NT2/D1 (cell line): ENCODE measurements at regions not wholly inside any gene's neighbourhood (a gene's known extent, or its start where the extent isn't known, plus 50 kb on each side); places are given as distances from the start of the nearest gene placed in this dataset.
A peak's percentile ranks its signal among the peaks of the same experiment; 100 is the strongest.

Experiments used
- DNase-seq: peaks from one replicate; pipeline ENCODE4 v3.0.0-alpha.2; 2011; ENCODE audit warnings: low read depth, low spot score
- H3K27me3 ChIP-seq: 2 replicates; pipeline ENCODE4 v1.6.0; 2011; ENCODE audit warnings: mild to moderate bottlenecking; ENCODE audit not compliant: insufficient read length, insufficient read depth
- H3K36me3 ChIP-seq: 2 replicates; pipeline ENCODE4 v1.6.1; 2011; ENCODE audit warnings: mild to moderate bottlenecking, low read length, mixed read lengths; ENCODE audit not compliant: insufficient read depth, insufficient read length
- H3K4me1 ChIP-seq: 2 replicates; pipeline ENCODE4 v1.5.1; 2011; ENCODE audit not compliant: insufficient read depth, insufficient read length
- H3K4me3 ChIP-seq: 2 replicates; pipeline ENCODE4 v1.5.1; 2011; ENCODE audit warnings: low read depth; ENCODE audit not compliant: insufficient read length
- H3K9ac ChIP-seq: 2 replicates; pipeline ENCODE4 v1.6.0; 2011; ENCODE audit warnings: low read depth; ENCODE audit not compliant: insufficient read length
- H3K9me3 ChIP-seq: 2 replicates; pipeline ENCODE4 v1.5.1; 2011; ENCODE audit warnings: mild to moderate bottlenecking, low read length; ENCODE audit not compliant: insufficient read depth
- SUZ12 ChIP-seq: IDR thresholded peaks from 2 replicates; pipeline ENCODE4 v1.6.1; 2011; ENCODE audit not compliant: insufficient read length, insufficient read depth; ENCODE audit errors: extremely low read depth
- YY1 ChIP-seq: IDR thresholded peaks from 2 replicates; pipeline ENCODE4 v1.6.1; 2011; ENCODE audit not compliant: insufficient read length, insufficient read depth
- ZNF274 ChIP-seq: IDR thresholded peaks from 2 replicates; pipeline ENCODE4 v1.6.1; 2011; ENCODE audit warnings: mild to moderate bottlenecking, low read depth, low read length

- no peaks in the 10 kb centered on the region for H3K36me3 ChIP-seq
- H3K27me3 ChIP-seq: no peaks in the 10 kb centered on the region
- TF ChIP-seq ZNF274: no peak
- no peak for TF ChIP-seq YY1
- TF ChIP-seq SUZ12: no peak
- peaks cover 28% of the 10 kb centered on the region for H3K4me1 ChIP-seq
- DNase-seq: peak; percentile 60
- H3K4me3 ChIP-seq: no peak overlapping the region
- H3K9ac ChIP-seq: peak overlapping the region; percentile 66
- no peaks in the 10 kb centered on the region for H3K9me3 ChIP-seq
Observed at GRCh38 chr1:19010995-19011844, 54.7 kb upstream of the IFFO2 start.

GRCh38 chr1:19010503-19010902 is 54.0 kb upstream of the IFFO2 start:
- H3K36me3 ChIP-seq: no peaks in the 10 kb centered on the region
- H3K4me1 ChIP-seq: peaks cover 28% of the 10 kb centered on the region
- no peak for TF ChIP-seq SUZ12
- no peak for TF ChIP-seq ZNF274
- no peak for TF ChIP-seq YY1
- H3K27me3 ChIP-seq: no peaks in the 10 kb centered on the region
- no peak overlapping the region for H3K4me3 ChIP-seq
- DNase-seq: no peak
- H3K9ac ChIP-seq: peak overlapping the region; percentile 66
- H3K9me3 ChIP-seq: no peaks in the 10 kb centered on the region

- no peaks in the 10 kb centered on the region for H3K27me3 ChIP-seq
- H3K9me3 ChIP-seq: no peaks in the 10 kb centered on the region
- no peak for TF ChIP-seq YY1
- no peak for TF ChIP-seq ZNF274
- no peak for TF ChIP-seq SUZ12
- H3K9ac ChIP-seq: no peak overlapping the region
- H3K36me3 ChIP-seq: no peaks in the 10 kb centered on the region
- peak; percentile 32 for DNase-seq
- H3K4me1 ChIP-seq: peaks cover 28% of the 10 kb centered on the region
- H3K4me3 ChIP-seq: no peak overlapping the region
Observed at GRCh38 chr1:19009882-19010321, 53.4 kb upstream of the IFFO2 start.

GRCh38 chr1:19009126-19009881 is 52.8 kb upstream of the IFFO2 start:
- Histone ChIP-seq H3K27me3 (no peaks in the 10 kb centered on the region), H3K36me3 (no peaks in the 10 kb centered on the region), H3K9ac (no peak overlapping the region), H3K4me1 (peaks cover 28% of the 10 kb centered on the region), H3K9me3 (no peaks in the 10 kb centered on the region), H3K4me3 (no peak overlapping the region)
- no peak for DNase-seq
- TF ChIP-seq ZNF274 (no peak), SUZ12 (no peak), YY1 (no peak)

- H3K27me3 ChIP-seq: no peaks in the 10 kb centered on the region
- peaks cover 26% of the 10 kb centered on the region for H3K4me1 ChIP-seq
- DNase-seq: no peak
- H3K9me3 ChIP-seq: 0 out of 2 replicates have a peak, but pooled peaks cover 8% of the 10 kb centered on the region
- no peaks in the 10 kb centered on the region for H3K36me3 ChIP-seq
- H3K4me3 ChIP-seq: no peak overlapping the region
- no peak overlapping the region for H3K9ac ChIP-seq
- no peak for TF ChIP-seq ZNF274
Observed at GRCh38 chr1:19007491-19008441, 51.3 kb upstream of the IFFO2 start.

- H3K27me3 ChIP-seq: no peaks in the 10 kb centered on the region
- no peaks in the 10 kb centered on the region for H3K36me3 ChIP-seq
- TF ChIP-seq YY1 (no peak), SUZ12 (no peak), ZNF274 (no peak)
- peaks cover 25% of the 10 kb centered on the region for H3K4me1 ChIP-seq
- no peak for DNase-seq
- no peak overlapping the region for H3K9ac ChIP-seq
- no peak overlapping the region for H3K4me3 ChIP-seq
- H3K9me3 ChIP-seq: peaks cover 17% of the 10 kb centered on the region
Observed at GRCh38 chr1:19006837-19007271, 50.4 kb upstream of the IFFO2 start.
